ENCODE measurements at regions not wholly inside any gene's neighbourhood (a gene's known extent, or its start where the extent isn't known, plus 50 kb on each side); places are given as distances from the start of the nearest gene placed in this dataset.
"Not testable (repeated sequence)": the region's sequence is repeated elsewhere in the genome, so short reads cannot be mapped to it uniquely, and the experiment has no call there.

- DNase-seq (ENCODE audit: low spot score) = no peak
- in situ Hi-C loops (cut with HindIII; ENCODE audit: low sequenced_read_pairs) = no loop called here
Measured at GRCh38 chr10:3926675-3927525, 141.9 kb upstream of the KLF6 start.

GRCh38 chr10:3926258-3926657, 141.2 kb upstream of the KLF6 start:
- in situ Hi-C loops (cut with HindIII; ENCODE audit: low sequenced_read_pairs) = no loop called here
- no peak for DNase-seq (ENCODE audit: low spot score)

GRCh38 chr10:3925184-3925583, 140.2 kb upstream of the KLF6 start:
- in situ Hi-C loops (cut with HindIII; ENCODE audit: low sequenced_read_pairs) = no loop called here
- DNase-seq (ENCODE audit: low spot score) = no peak

- DNase-seq (ENCODE audit: low spot score) = no peak
- in situ Hi-C loops (cut with HindIII; ENCODE audit: low sequenced_read_pairs) = no loop called here
Measured at GRCh38 chr10:3924344-3924743, 139.3 kb upstream of the KLF6 start.

GRCh38 chr10:3923033-3923432, 138.0 kb upstream of the KLF6 start:
- in situ Hi-C loops (cut with HindIII; ENCODE audit: low sequenced_read_pairs) = no loop called here
- no peak for DNase-seq (ENCODE audit: low spot score)

- in situ Hi-C loops (cut with HindIII; ENCODE audit: low sequenced_read_pairs) = no loop called here
- no peak for DNase-seq (ENCODE audit: low spot score)
Measured at GRCh38 chr10:3919709-3920308, 134.8 kb upstream of the KLF6 start.

- DNase-seq (ENCODE audit: low spot score); in situ Hi-C loops (cut with HindIII; ENCODE audit: low sequenced_read_pairs): not testable (repeated sequence)
Measured at GRCh38 chr10:3917392-3917791, 132.4 kb upstream of the KLF6 start.

- DNase-seq (ENCODE audit: low spot score) = no peak
- in situ Hi-C loops (cut with HindIII; ENCODE audit: low sequenced_read_pairs) = no loop called here
Measured at GRCh38 chr10:3914733-3915132, 129.7 kb upstream of the KLF6 start.

GRCh38 chr10:3911713-3912442, 126.9 kb upstream of the KLF6 start:
- in situ Hi-C loops (cut with HindIII; ENCODE audit: low sequenced_read_pairs) = no loop called here
- DNase-seq (ENCODE audit: low spot score) = no peak

GRCh38 chr10:3911241-3911640, 126.2 kb upstream of the KLF6 start:
- DNase-seq (ENCODE audit: low spot score) = no peak
- in situ Hi-C loops (cut with HindIII; ENCODE audit: low sequenced_read_pairs) = no loop called here

- in situ Hi-C loops (cut with HindIII; ENCODE audit: low sequenced_read_pairs) = no loop called here
- DNase-seq (ENCODE audit: low spot score) = no peak
Measured at GRCh38 chr10:3909339-3909738, 124.3 kb upstream of the KLF6 start.

GRCh38 chr10:3908183-3908582, 123.2 kb upstream of the KLF6 start:
- no peak for DNase-seq (ENCODE audit: low spot score)
- in situ Hi-C loops (cut with HindIII; ENCODE audit: low sequenced_read_pairs) = no loop called here

- in situ Hi-C loops (cut with HindIII; ENCODE audit: low sequenced_read_pairs) = no loop called here
Measured at GRCh38 chr10:3907514-3907913, 122.5 kb upstream of the KLF6 start.

GRCh38 chr10:3906511-3907111, 121.6 kb upstream of the KLF6 start:
- in situ Hi-C loops (cut with HindIII; ENCODE audit: low sequenced_read_pairs) = no loop called here
- DNase-seq (ENCODE audit: low spot score) = no peak

More at GRCh38 chr10:3907514-3907913, 122.5 kb upstream of the KLF6 start:
- DNase-seq (ENCODE audit: low spot score) = no peak

- in situ Hi-C loops (cut with HindIII; ENCODE audit: low sequenced_read_pairs) = no loop called here
- no peak for DNase-seq (ENCODE audit: low spot score)
Measured at GRCh38 chr10:3904419-3904960, 119.5 kb upstream of the KLF6 start.

GRCh38 chr10:3902809-3903410, 117.9 kb upstream of the KLF6 start:
- no peak for DNase-seq (ENCODE audit: low spot score)
- in situ Hi-C loops (cut with HindIII; ENCODE audit: low sequenced_read_pairs) = no loop called here

- in situ Hi-C loops (cut with HindIII; ENCODE audit: low sequenced_read_pairs) = no loop called here
- DNase-seq (ENCODE audit: low spot score) = no peak
Measured at GRCh38 chr10:3902054-3902808, 117.2 kb upstream of the KLF6 start.

- no peak for DNase-seq (ENCODE audit: low spot score)
- in situ Hi-C loops (cut with HindIII; ENCODE audit: low sequenced_read_pairs) = no loop called here
Measured at GRCh38 chr10:3901370-3901769, 116.4 kb upstream of the KLF6 start.

Data from G401 (cell line).